GM21526 (cell line): ENCODE measurements at regions not wholly inside any gene's neighbourhood (a gene's known extent, or its start where the extent isn't known, plus 50 kb on each side); places are given as distances from the start of the nearest gene placed in this dataset.

Experiments used
- ATAC-seq: cut with Tn5 transposase; IDR thresholded peaks from one replicate; pipeline ENCODE4 v1.9.1; 2021; ENCODE audit warnings: moderate library complexity; ENCODE audit not compliant: unreplicated experiment, low FRiP score

DNA sequence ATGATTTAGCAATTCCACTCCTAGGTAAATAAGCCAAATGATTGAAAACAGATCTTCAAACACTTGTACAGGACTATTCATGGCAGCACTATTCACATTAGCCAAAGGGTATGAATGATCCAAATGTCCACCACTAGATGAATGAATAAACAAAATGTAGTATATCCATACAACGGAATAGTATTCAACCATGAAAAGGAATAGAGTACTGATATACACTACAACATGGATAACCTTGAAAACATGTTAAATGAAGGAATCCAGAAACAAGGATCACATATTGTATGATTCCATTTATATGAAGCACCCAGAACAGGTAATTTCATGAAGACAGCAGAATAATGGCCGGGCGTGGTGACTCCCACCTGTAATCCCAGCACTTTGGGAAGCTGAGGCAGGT lies 78.2 kb upstream of the IGF1R start:
- ATAC-seq, result no peak

- ATAC-seq, result no peak
Measured at GRCh38 chr15:98580572-98580971, 67.8 kb upstream of the IGF1R start.

GRCh38 chr15:98581715-98582114 lies 66.6 kb upstream of the IGF1R start:
- ATAC-seq, result no peak

GRCh38 chr15:98582900-98583554 lies 65.3 kb upstream of the IGF1R start:
- ATAC-seq, result no peak

GRCh38 chr15:98583771-98584430 lies 64.4 kb upstream of the IGF1R start:
- no peak for ATAC-seq

DNA sequence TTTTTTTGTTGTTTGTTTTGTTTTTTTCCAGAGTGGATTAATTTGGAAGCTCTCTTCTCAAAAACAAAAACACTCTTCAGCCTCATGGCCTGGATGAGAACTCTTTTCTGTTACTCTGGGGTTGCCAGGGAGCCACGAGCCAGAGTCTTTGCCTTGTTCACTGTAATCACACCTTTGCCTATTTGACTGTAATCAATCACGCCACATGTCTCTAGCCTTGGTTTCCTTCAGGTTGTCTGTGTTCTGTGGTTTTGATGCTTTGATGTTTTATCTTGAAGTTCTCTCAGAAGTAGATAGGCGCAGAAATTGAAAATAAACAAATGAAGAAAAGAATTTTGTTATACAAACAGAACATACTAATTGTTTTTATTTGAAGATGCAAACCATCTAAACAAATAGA lies 62.3 kb upstream of the IGF1R start:
- no peak for ATAC-seq

DNA sequence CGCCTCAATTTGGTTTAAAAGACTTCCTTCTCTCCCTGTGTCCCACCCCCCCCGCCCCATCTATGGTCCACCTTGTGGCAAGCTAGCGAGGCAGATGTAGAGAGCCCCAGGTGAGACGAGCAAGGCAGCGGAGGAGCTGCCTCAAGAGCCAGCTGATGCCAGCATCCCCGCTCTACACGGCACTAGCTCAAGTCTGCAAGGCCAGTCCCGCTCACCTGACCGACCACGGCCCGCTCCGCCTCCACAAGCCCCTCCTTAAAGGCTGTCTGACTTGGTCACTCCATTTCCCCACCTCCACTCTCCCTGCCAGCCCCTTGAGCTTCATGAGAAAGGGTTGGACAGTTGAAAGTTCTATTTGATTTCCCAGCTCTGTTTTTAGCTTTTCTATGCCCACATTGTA lies 56.2 kb upstream of the IGF1R start:
- ATAC-seq, result no peak

GRCh38 chr15:98596131-98596530 lies 52.2 kb upstream of the IGF1R start:
- no peak for ATAC-seq

GRCh38 chr15:98596885-98597392 lies 51.4 kb upstream of the IGF1R start:
- no peak for ATAC-seq

- no peak for ATAC-seq
Measured at GRCh38 chr15:98597666-98598065, 50.7 kb upstream of the IGF1R start.
